ENCODE measurements at regions not wholly inside any gene's neighbourhood (a gene's known extent, or its start where the extent isn't known, plus 50 kb on each side); places are given as distances from the start of the nearest gene placed in this dataset.

DNA sequence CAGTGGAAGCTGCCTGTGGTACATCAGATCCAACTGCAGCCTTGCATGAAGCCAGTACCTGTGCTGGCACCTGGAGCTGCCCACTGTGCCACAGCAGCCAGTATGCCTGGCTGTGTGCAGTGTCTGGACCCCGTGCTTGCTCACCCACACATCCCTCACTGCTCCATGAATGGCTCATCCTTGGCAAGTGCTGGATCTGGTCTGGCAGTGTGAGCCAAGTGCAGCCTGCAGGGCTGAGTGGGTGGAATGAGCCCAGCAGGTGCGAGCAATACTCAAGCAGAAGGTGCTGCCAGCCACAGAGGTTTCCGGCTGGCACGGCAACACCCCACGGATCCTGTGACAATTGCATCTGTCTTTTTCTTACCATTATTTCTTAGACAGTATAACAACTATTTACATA, 488.2 kb upstream of the ROBO2 start (continued):
- TF ChIP-seq, protein P1, sequence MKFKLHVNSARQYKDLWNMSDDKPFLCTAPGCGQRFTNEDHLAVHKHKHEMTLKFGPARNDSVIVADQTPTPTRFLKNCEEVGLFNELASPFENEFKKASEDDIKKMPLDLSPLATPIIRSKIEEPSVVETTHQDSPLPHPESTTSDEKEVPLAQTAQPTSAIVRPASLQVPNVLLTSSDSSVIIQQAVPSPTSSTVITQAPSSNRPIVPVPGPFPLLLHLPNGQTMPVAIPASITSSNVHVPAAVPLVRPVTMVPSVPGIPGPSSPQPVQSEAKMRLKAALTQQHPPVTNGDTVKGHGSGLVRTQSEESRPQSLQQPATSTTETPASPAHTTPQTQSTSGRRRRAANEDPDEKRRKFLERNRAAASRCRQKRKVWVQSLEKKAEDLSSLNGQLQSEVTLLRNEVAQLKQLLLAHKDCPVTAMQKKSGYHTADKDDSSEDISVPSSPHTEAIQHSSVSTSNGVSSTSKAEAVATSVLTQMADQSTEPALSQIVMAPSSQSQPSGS (IDR thresholded peaks at IDR 0.05; ENCODE audit: low read length) = no peak
- no peak for TF ChIP-seq POLR2AphosphoS5 (IDR thresholded peaks at IDR 0.05; ENCODE audit: low read depth, low read length)
- TF ChIP-seq, protein P2, sequence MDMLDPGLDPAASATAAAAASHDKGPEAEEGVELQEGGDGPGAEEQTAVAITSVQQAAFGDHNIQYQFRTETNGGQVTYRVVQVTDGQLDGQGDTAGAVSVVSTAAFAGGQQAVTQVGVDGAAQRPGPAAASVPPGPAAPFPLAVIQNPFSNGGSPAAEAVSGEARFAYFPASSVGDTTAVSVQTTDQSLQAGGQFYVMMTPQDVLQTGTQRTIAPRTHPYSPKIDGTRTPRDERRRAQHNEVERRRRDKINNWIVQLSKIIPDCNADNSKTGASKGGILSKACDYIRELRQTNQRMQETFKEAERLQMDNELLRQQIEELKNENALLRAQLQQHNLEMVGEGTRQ (IDR thresholded peaks at IDR 0.05; ENCODE audit: low read length) = no peak

Measured in H1 (cell line).